ENCODE measurements at regions not wholly inside any gene's neighbourhood (a gene's known extent, or its start where the extent isn't known, plus 50 kb on each side); places are given as distances from the start of the nearest gene placed in this dataset.

- DNase-seq (ENCODE audit: low read depth in 2 of 2): no peak
These were observed 368.2 kb upstream of the CADM1 start for GRCh38 chr11:115872416-115872815.

DNA sequence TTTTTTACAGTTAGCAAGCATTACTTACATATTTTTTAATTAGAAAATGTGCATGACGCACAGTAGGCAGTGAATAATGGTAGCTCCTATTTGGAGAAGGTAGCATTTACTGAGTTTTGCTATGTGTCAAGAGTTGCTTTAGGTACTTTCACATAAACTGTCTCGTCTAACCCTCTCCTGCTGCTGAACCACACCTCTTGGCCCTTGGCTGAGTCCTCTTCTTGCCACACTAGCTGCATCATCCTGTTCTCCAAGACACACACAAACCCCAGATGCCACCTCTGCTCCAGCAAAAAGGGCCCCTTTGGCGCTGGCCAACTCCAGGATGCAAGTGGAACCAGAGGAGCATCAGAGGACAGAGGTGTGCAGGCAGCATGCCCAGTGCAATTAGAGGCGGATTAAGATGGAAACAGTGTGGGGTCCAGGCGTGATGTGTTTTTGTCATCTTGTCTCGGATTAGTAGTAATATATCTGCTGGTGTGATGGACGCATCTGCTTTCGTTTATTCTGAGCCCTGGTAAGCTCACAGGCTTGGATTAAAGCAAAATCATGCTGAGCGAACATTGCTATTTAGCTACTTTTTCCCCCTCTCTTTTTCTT, 367.0 kb upstream of the CADM1 start:
- DNase-seq (ENCODE audit: low read depth in 2 of 2): no peak

DNA sequence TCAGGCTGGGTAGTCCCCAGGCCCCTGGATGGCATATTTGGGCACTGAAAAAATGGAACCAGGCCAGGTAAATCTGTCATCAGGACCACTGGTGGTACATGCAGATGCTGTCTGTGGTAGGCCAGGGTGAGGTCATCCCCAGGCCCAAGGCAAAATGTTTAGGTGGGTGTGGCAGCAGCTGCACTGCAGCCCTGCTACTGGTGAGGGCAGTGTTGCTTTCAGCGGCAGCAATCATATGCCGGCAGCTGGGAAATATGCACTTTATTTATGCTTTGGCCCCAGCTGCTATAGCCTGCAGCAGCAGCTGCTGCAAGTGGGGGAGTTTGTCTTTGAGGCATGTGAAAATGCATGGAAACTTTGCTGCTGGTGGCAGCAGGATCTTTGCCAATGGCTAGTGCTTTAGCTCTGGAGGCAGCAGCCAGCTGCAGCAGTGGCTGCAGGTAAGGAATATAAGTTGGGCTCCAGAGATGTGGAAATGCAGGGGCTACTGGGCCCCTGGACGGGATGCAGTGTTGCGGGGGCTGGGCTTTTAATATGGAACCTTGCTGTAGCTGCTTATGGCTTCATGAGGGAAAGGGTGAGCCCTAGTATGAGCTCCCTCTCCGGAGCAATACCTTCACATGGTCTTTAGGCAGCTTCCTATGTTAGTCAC, 365.7 kb upstream of the CADM1 start:
- DNase-seq (ENCODE audit: low read depth in 2 of 2): no peak

- no peak for DNase-seq (ENCODE audit: low read depth in 2 of 2)
These were observed 364.9 kb upstream of the CADM1 start for GRCh38 chr11:115869131-115869530.

- no peak for DNase-seq (ENCODE audit: low read depth in 2 of 2)
These were observed 356.0 kb upstream of the CADM1 start for GRCh38 chr11:115860246-115860645.

GRCh38 chr11:115848611-115849010, 344.4 kb upstream of the CADM1 start:
- no peak for DNase-seq (ENCODE audit: low read depth in 2 of 2)

DNA sequence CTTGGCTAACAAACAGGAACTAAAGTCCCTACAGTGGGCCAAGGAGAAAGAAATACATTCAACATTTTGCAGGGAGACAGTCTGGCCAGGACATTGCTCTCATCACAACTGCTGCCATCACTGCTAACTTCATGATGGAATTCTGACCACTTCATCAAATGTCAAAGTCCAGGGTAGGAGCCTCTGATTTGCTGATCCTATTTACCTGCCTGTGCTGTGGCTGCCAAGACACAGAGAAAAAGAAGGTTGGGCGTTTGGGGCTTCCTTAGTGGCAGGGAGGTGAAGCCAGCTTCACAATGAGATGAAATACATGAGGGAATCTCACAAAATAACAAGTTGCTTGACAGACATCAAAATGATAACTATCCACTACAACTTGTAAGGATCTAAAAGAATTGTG, 343.9 kb upstream of the CADM1 start:
- DNase-seq (ENCODE audit: low read depth in 2 of 2): no peak

- DNase-seq (ENCODE audit: low read depth in 2 of 2): no peak
These were observed 341.7 kb upstream of the CADM1 start for GRCh38 chr11:115845872-115846271.

- DNase-seq (ENCODE audit: low read depth in 2 of 2): no peak
These were observed 339.5 kb upstream of the CADM1 start for GRCh38 chr11:115843685-115844084.

DNA sequence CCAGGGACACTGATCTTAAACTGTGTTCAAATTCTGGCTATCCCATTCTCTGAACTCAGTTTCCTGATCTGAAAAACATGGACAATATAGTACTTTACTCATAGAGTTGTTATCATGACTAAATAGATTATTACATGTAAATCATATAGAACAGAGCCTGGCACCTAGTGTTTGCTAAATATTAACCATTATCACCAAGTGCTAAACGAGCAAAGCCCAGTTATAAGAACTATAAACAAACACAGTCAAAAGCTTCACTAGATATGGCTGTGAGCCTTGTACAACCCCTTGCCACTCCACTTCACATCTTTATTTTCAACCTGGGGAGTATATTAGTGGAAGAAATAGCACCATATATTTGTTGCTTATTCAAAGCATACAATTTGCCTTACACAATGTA, 338.9 kb upstream of the CADM1 start:
- no peak for DNase-seq (ENCODE audit: low read depth in 2 of 2)

- no peak for DNase-seq (ENCODE audit: low read depth in 2 of 2)
These were observed 315.8 kb upstream of the CADM1 start for GRCh38 chr11:115820026-115820425.

DNA sequence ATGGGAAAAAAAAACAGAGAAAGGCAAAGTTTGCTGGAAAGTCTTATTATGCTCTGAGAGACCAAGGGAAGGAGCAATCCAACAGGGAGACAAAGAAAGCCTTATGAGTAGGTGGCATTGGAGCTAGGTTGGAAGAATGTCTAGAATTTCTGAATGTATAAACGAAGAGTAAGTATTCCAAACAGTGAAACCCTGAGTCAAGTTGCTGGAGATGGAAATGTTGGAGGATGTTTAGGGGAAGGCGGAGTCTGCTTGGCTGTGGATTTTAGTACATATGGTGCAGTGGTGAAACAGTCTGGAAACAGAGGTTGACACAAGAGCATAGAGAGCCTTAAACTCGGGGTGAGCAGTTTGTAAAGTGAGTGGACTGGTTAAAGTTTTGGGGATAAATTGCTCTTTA, 314.8 kb upstream of the CADM1 start:
- no peak for DNase-seq (ENCODE audit: low read depth in 2 of 2)

DNA sequence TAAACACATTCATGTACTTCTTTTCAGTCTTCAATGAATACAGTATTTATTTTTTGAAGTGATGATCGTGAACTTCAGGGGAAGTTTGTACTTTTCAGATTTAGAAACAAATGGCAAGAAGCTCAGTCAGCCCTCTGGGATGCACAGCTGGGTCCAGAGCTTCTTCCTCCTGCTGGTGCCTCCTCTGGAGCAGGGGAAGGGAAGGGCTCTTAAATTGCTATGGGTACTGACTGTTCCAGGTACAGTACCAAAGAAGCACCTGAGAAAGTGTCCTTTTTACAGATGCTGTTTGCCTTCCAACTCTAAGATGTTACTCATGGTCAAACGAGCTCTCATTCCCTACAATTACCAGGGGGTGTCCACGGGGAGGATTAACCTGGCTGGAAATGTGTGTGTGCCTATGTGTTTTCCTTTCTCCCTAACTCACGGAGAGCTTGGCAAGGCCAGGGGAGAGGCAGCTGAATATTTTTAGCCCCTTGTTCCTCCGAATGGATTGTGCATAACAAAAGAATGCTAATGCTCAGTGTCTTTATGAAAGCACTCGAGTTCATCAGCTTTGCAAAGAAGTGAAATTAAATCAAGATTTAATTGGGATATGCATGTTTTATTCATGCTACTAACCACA, 313.7 kb upstream of the CADM1 start:
- no peak for DNase-seq (ENCODE audit: low read depth in 2 of 2)

- no peak for DNase-seq (ENCODE audit: low read depth in 2 of 2)
These were observed 304.2 kb upstream of the CADM1 start for GRCh38 chr11:115808351-115808940.

- DNase-seq (ENCODE audit: low read depth in 2 of 2): no peak
These were observed 301.8 kb upstream of the CADM1 start for GRCh38 chr11:115806056-115806455.

DNA sequence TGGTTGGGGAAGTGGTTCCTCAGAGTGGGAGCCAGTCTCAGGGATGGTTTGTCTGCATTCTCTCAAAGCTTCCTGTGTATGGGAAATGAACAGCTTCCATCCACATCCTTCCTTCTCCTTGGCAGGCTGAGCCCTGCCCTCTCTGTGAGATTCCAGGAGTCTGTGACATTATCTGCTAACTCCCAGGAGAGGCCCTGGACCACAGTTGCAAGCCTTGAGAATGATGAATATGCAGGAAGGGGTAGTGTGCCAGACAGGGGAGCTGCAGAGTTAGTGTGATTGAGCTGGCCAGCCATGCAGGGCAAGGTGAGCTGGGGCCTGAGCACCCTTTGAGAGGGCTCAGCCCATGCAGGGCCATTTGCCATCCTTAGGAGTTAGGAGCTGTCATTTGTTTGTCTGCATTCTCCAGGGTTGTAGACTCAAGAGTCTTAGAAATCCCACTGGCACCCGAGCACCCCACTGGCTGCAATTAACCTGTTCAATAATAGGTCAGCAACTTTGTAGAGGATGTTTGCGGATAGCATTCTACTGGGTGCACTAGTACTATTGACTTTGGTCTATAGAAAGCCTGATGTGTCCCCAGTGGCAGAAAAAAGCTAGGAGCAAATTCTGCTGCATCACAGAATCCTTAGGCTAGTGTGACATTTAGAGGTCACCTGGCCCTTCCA, 299.0 kb upstream of the CADM1 start:
- no peak for DNase-seq (ENCODE audit: low read depth in 2 of 2)

GRCh38 chr11:115802641-115803040, 298.4 kb upstream of the CADM1 start:
- no peak for DNase-seq (ENCODE audit: low read depth in 2 of 2)

DNA sequence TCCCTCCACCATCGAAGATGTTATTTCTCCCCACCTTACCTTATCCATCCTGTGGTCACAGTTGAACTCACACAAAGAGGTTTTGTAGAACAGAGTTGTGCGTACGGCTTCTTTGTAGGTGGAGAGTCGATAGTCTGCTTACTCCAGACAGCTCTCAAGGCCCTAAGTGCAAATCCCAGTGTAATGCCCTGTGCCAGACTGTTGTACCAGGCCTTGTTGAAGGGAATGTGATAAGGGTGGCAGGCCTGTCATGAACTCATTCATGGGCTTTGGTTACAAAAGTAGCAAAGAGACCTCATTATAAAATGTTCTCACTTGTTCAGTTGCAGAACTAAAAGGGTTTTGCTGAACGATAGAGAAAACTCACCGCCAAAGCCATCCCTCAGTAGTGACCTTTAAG, 288.7 kb upstream of the CADM1 start:
- no peak for DNase-seq (ENCODE audit: low read depth in 2 of 2)

DNA sequence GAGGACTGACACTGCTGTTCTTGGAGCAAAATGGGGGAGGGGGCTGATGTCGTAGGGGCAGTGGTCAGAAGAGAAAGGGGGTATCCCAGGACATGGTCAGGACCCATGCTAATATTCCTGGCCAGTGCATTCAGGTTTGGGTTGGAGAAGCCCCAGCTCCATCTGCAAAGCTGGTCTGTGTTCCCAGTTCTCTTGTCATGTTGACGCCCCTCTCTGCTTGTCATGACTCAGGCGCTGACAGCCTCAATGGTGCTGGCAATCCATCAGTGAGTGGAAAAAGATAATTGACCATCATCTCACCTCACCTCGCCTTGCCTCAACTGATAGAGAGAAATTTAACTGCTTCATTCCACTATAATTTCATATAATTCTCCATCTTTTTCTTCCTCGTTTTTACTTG, 283.1 kb upstream of the CADM1 start:
- no peak for DNase-seq (ENCODE audit: low read depth in 2 of 2)

- no peak for DNase-seq (ENCODE audit: low read depth in 2 of 2)
These were observed 280.7 kb upstream of the CADM1 start for GRCh38 chr11:115784796-115785521.

DNA sequence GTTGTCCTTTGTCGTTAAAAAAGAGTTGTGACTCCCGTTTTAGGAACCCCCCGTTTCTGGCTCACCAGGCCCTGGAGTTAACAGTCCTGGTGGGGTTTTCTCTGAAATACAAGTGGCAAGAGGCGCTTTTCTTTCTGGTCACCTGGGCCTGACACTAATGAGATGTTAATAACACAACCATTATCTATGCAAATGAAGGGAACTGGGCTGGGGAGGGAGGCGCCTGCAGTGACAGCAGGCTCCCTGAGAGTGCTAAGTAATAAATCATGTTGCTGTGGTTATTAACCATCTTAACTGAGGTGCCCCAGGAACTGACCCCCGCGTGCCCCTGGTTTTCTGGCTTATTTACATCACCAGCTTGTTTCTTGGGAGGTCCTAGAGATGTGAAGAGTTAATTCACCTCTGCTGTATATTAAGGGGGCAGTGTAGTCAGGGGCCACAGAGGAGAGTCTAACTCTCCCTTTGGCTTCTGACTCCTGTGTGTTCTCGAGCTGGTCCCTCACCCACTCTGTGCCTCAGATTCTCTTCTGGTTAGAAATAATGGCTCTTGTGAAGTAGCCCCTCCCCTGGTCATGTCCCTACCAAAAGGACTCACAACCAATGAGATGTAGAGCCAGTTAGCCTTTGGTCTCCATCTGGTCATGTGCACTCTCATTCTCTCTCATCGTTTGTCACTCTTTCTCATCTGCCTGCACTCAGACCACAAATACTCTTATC, 276.6 kb upstream of the CADM1 start:
- no peak for DNase-seq (ENCODE audit: low read depth in 2 of 2)

All from activated CD8-positive, alpha-beta memory T cell treated with anti-CD3 and anti-CD28 coated beads for 4 hours (primary cell).